Prostate gland (tissue), 2 donors: ENCODE measurements at regions not wholly inside any gene's neighbourhood (a gene's known extent, or its start where the extent isn't known, plus 50 kb on each side); places are given as distances from the start of the nearest gene placed in this dataset.
"Not testable (repeated sequence)": the region's sequence is repeated elsewhere in the genome, so short reads cannot be mapped to it uniquely, and the experiment has no call there.

Experiments
- DNase-seq: peaks from one replicate; pipeline ENCODE4 v3.0.0-alpha.2; 2019; ENCODE audit warnings: low spot score
- H3K27ac ChIP-seq, 2 donors: fragments of 200-600 bp; sonication (generic); 2 replicates each; pipeline ENCODE4 v1.5.1; 2017 to 2019
- H3K27me3 ChIP-seq: fragments of 200-600 bp; sonication (generic); replicated peaks from 2 replicates; pipeline ENCODE4 v1.5.1; 2019; ENCODE audit not compliant: insufficient read depth
- H3K36me3 ChIP-seq, 2 donors: fragments of 200-600 bp; sonication (generic); 1 replicate in 1 of 2; 2 replicates in 1 of 2; pipeline versions ENCODE4 v1.5.1 to v1.8.1; 2017 to 2019
- H3K4me1 ChIP-seq: fragments of 200-600 bp; sonication (generic); replicated peaks from 2 replicates; pipeline ENCODE4 v1.5.1; 2019
- H3K4me3 ChIP-seq, 2 donors: fragments of 200-600 bp; sonication (generic); 2 replicates each; pipeline ENCODE4 v1.5.1; 2017 to 2019
- H3K9me3 ChIP-seq: fragments of 200-600 bp; sonication (generic); 2 replicates; pipeline ENCODE4 v1.5.1; 2017
- POLR2AphosphoS5 ChIP-seq: sonication (generic); formaldehyde crosslinking; IDR thresholded peaks from one replicate; pipeline ENCODE4 v1.6.1; 2017; ENCODE audit warnings: antibody characterized with exemption
- WGBS: methylation state at CpG from one replicate; pipeline ENCODE4 v1.1.5; 2018; 5-methylcytosine and 5-hydroxymethylcytosine counted together
- intact Hi-C: fragments of 100-400 bp; cut with DNase I; formaldehyde crosslinking; loops from one replicate; pipeline ENCODE4 v1.14.2; 2022

- H3K4me3 ChIP-seq, H3K27me3 ChIP-seq, DNase-seq, H3K4me1 ChIP-seq, H3K36me3 ChIP-seq, intact Hi-C loops, H3K9me3 ChIP-seq, H3K27ac ChIP-seq: not testable (repeated sequence)
- 93% methylated on average over 4 of the region's 10 CpGs for WGBS
These were observed 259.1 kb upstream of the PLGLB1 start for GRCh38 chr2:87280596-87281355.

- H3K36me3 ChIP-seq, H3K9me3 ChIP-seq, H3K27me3 ChIP-seq, H3K4me3 ChIP-seq, H3K27ac ChIP-seq, intact Hi-C loops, H3K4me1 ChIP-seq, DNase-seq: not testable (repeated sequence)
- WGBS, result 89% methylated on average over 17 of the region's 18 CpGs
These were observed 262.3 kb upstream of the PLGLB1 start for GRCh38 chr2:87283735-87284470.

- intact Hi-C loops, DNase-seq: not testable (repeated sequence)
- WGBS, result no CpG with 5 or more reads among the region's 9 CpGs
These were observed 262.8 kb upstream of the PLGLB1 start for GRCh38 chr2:87284471-87284772.

GRCh38 chr2:87285139-87285538 is 263.5 kb upstream of the PLGLB1 start:
- H3K27ac ChIP-seq, intact Hi-C loops, H3K9me3 ChIP-seq, H3K27me3 ChIP-seq, H3K36me3 ChIP-seq, H3K4me1 ChIP-seq, H3K4me3 ChIP-seq, DNase-seq: not testable (repeated sequence)
- 92% methylated on average over 4 of the region's 4 CpGs for WGBS

More at GRCh38 chr2:87284471-87284772, 262.8 kb upstream of the PLGLB1 start:
- H3K4me3 ChIP-seq, H3K9me3 ChIP-seq, H3K4me1 ChIP-seq, H3K27ac ChIP-seq, H3K27me3 ChIP-seq, H3K36me3 ChIP-seq: not testable (repeated sequence)

- H3K27me3 ChIP-seq, H3K27ac ChIP-seq, H3K4me3 ChIP-seq, H3K36me3 ChIP-seq, H3K4me1 ChIP-seq, DNase-seq, H3K9me3 ChIP-seq, intact Hi-C loops: not testable (repeated sequence)
- WGBS, result 44% methylated on average over 7 of the region's 7 CpGs
These were observed 269.1 kb upstream of the PLGLB1 start for GRCh38 chr2:87290566-87291307.

- H3K36me3 ChIP-seq, intact Hi-C loops: not testable (repeated sequence)
- WGBS, result 62% methylated on average over 6 of the region's 7 CpGs
These were observed 270.0 kb upstream of the PLGLB1 start for GRCh38 chr2:87291400-87292200.

GRCh38 chr2:87293931-87294594 is 272.4 kb upstream of the PLGLB1 start:
- H3K27me3 ChIP-seq, intact Hi-C loops: not testable (repeated sequence)
- 100% methylated on average over 2 of the region's 2 CpGs for WGBS

More at GRCh38 chr2:87291400-87292200, 270.0 kb upstream of the PLGLB1 start:
- not testable (repeated sequence) for H3K9me3 ChIP-seq, DNase-seq, H3K27ac ChIP-seq, H3K4me1 ChIP-seq, H3K27me3 ChIP-seq, H3K4me3 ChIP-seq

GRCh38 chr2:87295135-87295534 is 273.5 kb upstream of the PLGLB1 start:
- H3K36me3 ChIP-seq, intact Hi-C loops, DNase-seq, H3K4me3 ChIP-seq, H3K9me3 ChIP-seq, H3K27me3 ChIP-seq, H3K27ac ChIP-seq, H3K4me1 ChIP-seq: not testable (repeated sequence)
- peak; percentile 3 for TF ChIP-seq POLR2AphosphoS5
- WGBS, result 73% methylated on average over 6 of the region's 6 CpGs

More at GRCh38 chr2:87293931-87294594, 272.4 kb upstream of the PLGLB1 start:
- H3K4me3 ChIP-seq, H3K36me3 ChIP-seq, H3K27ac ChIP-seq, DNase-seq, H3K4me1 ChIP-seq, H3K9me3 ChIP-seq: not testable (repeated sequence)

GRCh38 chr2:87301349-87301748 is 279.7 kb upstream of the PLGLB1 start:
- H3K9me3 ChIP-seq, H3K4me3 ChIP-seq, H3K27me3 ChIP-seq, intact Hi-C loops, H3K4me1 ChIP-seq, H3K36me3 ChIP-seq, H3K27ac ChIP-seq, DNase-seq: not testable (repeated sequence)
- WGBS, result 86% methylated on average over 6 of the region's 6 CpGs

GRCh38 chr2:87301871-87302270 is 280.2 kb upstream of the PLGLB1 start:
- H3K4me1 ChIP-seq, H3K4me3 ChIP-seq, H3K27ac ChIP-seq, DNase-seq, H3K9me3 ChIP-seq, H3K36me3 ChIP-seq, H3K27me3 ChIP-seq, intact Hi-C loops: not testable (repeated sequence)
- 44% methylated on average over 1 of the region's 2 CpGs for whole genome bisulfite sequencing

GRCh38 chr2:87308621-87309020 is 287.0 kb upstream of the PLGLB1 start:
- H3K27me3 ChIP-seq, H3K9me3 ChIP-seq, H3K36me3 ChIP-seq, H3K4me1 ChIP-seq, H3K27ac ChIP-seq, DNase-seq, H3K4me3 ChIP-seq, intact Hi-C loops: not testable (repeated sequence)
- 100% methylated on average over 1 of the region's 7 CpGs for WGBS
